ENCODE measurements at regions not wholly inside any gene's neighbourhood (a gene's known extent, or its start where the extent isn't known, plus 50 kb on each side); places are given as distances from the start of the nearest gene placed in this dataset.

DNA sequence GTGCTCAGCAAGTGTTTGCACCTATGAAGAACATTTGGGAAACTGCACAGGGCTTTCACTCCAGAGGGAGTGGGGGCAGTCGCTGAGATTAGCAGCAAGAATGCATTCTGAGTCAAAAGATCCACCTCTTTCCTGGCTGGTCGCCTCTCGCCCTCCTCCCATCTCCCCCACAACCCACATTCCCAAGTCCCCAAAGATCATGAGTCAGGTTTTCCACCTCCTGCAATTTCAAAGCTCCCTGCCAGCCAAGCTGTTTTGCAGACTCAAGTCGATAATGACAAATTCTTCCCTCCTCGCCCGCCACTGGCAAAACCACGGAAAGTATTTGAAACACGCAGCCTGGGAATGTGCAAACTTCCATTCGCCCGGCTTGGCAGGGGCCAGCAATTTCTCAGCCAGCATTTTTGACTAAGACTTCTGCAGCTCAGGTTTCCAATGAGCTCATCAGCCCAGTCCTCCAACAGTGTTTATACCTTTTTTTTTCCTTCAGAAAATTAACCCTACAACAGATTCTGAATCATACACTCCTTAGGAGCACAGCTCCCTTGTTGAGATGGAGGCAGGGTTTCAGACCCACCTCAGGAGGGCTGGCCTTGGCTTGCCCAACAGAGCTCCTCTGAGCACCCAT lies 181.4 kb downstream of the SMAD6 start:
- no peaks in the 10 kb centered on the region for H3K9me2 ChIP-seq (ENCODE audit: insufficient read depth, low read length)
- H2AFZ ChIP-seq (ENCODE audit: low read length), result no peak overlapping the region
- H3K27ac ChIP-seq (ENCODE audit: low read depth, low read length, poor library complexity, severe bottlenecking), result no peak overlapping the region
- H4K20me1 ChIP-seq (ENCODE audit: insufficient read depth, low read length), result no peaks in the 10 kb centered on the region
- no TSS peak for BruUV-seq (replicated peaks)
- H3K4me2 ChIP-seq (ENCODE audit: low read length), result no peak overlapping the region
- H3K79me2 ChIP-seq (ENCODE audit: insufficient read depth, low read depth, low read length), result no peaks in the 10 kb centered on the region
- 0 out of 2 replicates have a peak, but pooled peaks cover 2% of the 10 kb centered on the region for H3K9me3 ChIP-seq (ENCODE audit: low read length)
- CTCF ChIA-PET (ENCODE audit: unreplicated experiment), result no interaction called here
- TF ChIP-seq EZH2phosphoT487 (IDR thresholded peaks at IDR 0.05; ENCODE audit: borderline replicate concordance, low read depth, low read length) (no peak), CTCF (conservative IDR thresholded peaks at IDR 0.05; ENCODE audit: low read length) (no peak)
- no peak for DNase-seq (ENCODE audit: low spot score)
- H3K4me3 ChIP-seq (ENCODE audit: low read depth, low read length, poor library complexity, severe bottlenecking), result no peak overlapping the region
- no peaks in the 10 kb centered on the region for H3K36me3 ChIP-seq (ENCODE audit: insufficient read depth, low read length)
- intact Hi-C loops (cut with micrococcal nuclease; ENCODE audit: unreplicated experiment), result no loop called here
- H3K4me1 ChIP-seq (ENCODE audit: insufficient read depth, low read length, poor library complexity, severe bottlenecking), result peaks cover 5% of the 10 kb centered on the region
- POLR2A ChIA-PET, result no interaction called here

GRCh38 chr15:66884115-66884622 lies 181.2 kb upstream of the SMAD3 start:
- Histone ChIP-seq H3K36me3 (ENCODE audit: insufficient read depth, low read length) (no peaks in the 10 kb centered on the region), H3K4me3 (ENCODE audit: low read depth, low read length, poor library complexity, severe bottlenecking) (no peak overlapping the region), H3K4me2 (ENCODE audit: low read length) (no peak overlapping the region), H2AFZ (ENCODE audit: low read length) (no peak overlapping the region), H3K79me2 (ENCODE audit: insufficient read depth, low read depth, low read length) (no peaks in the 10 kb centered on the region), H3K9me3 (ENCODE audit: low read length) (0 out of 2 replicates have a peak, but pooled peaks cover 8% of the 10 kb centered on the region), H3K27ac (ENCODE audit: low read depth, low read length, poor library complexity, severe bottlenecking) (no peak overlapping the region), H4K20me1 (ENCODE audit: insufficient read depth, low read length) (no peaks in the 10 kb centered on the region), H3K4me1 (ENCODE audit: insufficient read depth, low read length, poor library complexity, severe bottlenecking) (no peaks in the 10 kb centered on the region), H3K9me2 (ENCODE audit: insufficient read depth, low read length) (no peaks in the 10 kb centered on the region)
- TF ChIP-seq EZH2phosphoT487 (IDR thresholded peaks at IDR 0.05; ENCODE audit: borderline replicate concordance, low read depth, low read length) (no peak), CTCF (conservative IDR thresholded peaks at IDR 0.05; ENCODE audit: low read length) (no peak)
- ChIA-PET CTCF (ENCODE audit: unreplicated experiment) (no interaction called here), POLR2A (no interaction called here)
- DNase-seq (ENCODE audit: low spot score), result no peak
- no TSS peak for BruUV-seq (replicated peaks)
- intact Hi-C loops (cut with micrococcal nuclease; ENCODE audit: unreplicated experiment), result no loop called here

- no peak overlapping the region for H3K4me2 ChIP-seq (ENCODE audit: low read length)
- intact Hi-C loops (cut with micrococcal nuclease; ENCODE audit: unreplicated experiment), result no loop called here
- BruUV-seq (replicated peaks), result no TSS peak
These were observed 180.7 kb upstream of the SMAD3 start for GRCh38 chr15:66884661-66885237.

More at GRCh38 chr15:66884661-66885237, 180.7 kb upstream of the SMAD3 start:
- Histone ChIP-seq H3K4me1 (ENCODE audit: insufficient read depth, low read length, poor library complexity, severe bottlenecking) (no peaks in the 10 kb centered on the region), H3K9me3 (ENCODE audit: low read length) (peaks cover 12% of the 10 kb centered on the region), H3K27ac (ENCODE audit: low read depth, low read length, poor library complexity, severe bottlenecking) (no peak overlapping the region), H3K36me3 (ENCODE audit: insufficient read depth, low read length) (no peaks in the 10 kb centered on the region), H2AFZ (ENCODE audit: low read length) (no peak overlapping the region), H3K9me2 (ENCODE audit: insufficient read depth, low read length) (no peaks in the 10 kb centered on the region), H3K79me2 (ENCODE audit: insufficient read depth, low read depth, low read length) (no peaks in the 10 kb centered on the region), H4K20me1 (ENCODE audit: insufficient read depth, low read length) (no peaks in the 10 kb centered on the region), H3K4me3 (ENCODE audit: low read depth, low read length, poor library complexity, severe bottlenecking) (no peak overlapping the region)
- ChIA-PET POLR2A (no interaction called here), CTCF (ENCODE audit: unreplicated experiment) (no interaction called here)
- TF ChIP-seq EZH2phosphoT487 (IDR thresholded peaks at IDR 0.05; ENCODE audit: borderline replicate concordance, low read depth, low read length), result no peak
- no peak for DNase-seq (ENCODE audit: low spot score)

Measured in OCI-LY7 (cell line).